ENCODE measurements at regions not wholly inside any gene's neighbourhood (a gene's known extent, or its start where the extent isn't known, plus 50 kb on each side); places are given as distances from the start of the nearest gene placed in this dataset.

DNA sequence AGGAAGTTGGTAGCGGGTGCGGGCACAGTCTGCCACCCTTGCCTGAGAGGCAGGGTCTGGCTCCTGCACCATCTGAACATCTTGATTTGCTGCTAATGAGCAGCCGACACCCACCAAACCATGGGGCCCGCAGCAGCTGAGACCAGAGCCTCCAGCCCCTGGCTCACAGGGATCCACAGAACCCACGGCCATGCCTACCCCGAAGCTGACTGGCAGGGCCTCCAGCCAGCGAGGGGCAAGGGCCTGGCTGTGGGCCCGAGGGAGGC lies 171.5 kb upstream of the NTM start (continued):
- TF ChIP-seq, protein P1, sequence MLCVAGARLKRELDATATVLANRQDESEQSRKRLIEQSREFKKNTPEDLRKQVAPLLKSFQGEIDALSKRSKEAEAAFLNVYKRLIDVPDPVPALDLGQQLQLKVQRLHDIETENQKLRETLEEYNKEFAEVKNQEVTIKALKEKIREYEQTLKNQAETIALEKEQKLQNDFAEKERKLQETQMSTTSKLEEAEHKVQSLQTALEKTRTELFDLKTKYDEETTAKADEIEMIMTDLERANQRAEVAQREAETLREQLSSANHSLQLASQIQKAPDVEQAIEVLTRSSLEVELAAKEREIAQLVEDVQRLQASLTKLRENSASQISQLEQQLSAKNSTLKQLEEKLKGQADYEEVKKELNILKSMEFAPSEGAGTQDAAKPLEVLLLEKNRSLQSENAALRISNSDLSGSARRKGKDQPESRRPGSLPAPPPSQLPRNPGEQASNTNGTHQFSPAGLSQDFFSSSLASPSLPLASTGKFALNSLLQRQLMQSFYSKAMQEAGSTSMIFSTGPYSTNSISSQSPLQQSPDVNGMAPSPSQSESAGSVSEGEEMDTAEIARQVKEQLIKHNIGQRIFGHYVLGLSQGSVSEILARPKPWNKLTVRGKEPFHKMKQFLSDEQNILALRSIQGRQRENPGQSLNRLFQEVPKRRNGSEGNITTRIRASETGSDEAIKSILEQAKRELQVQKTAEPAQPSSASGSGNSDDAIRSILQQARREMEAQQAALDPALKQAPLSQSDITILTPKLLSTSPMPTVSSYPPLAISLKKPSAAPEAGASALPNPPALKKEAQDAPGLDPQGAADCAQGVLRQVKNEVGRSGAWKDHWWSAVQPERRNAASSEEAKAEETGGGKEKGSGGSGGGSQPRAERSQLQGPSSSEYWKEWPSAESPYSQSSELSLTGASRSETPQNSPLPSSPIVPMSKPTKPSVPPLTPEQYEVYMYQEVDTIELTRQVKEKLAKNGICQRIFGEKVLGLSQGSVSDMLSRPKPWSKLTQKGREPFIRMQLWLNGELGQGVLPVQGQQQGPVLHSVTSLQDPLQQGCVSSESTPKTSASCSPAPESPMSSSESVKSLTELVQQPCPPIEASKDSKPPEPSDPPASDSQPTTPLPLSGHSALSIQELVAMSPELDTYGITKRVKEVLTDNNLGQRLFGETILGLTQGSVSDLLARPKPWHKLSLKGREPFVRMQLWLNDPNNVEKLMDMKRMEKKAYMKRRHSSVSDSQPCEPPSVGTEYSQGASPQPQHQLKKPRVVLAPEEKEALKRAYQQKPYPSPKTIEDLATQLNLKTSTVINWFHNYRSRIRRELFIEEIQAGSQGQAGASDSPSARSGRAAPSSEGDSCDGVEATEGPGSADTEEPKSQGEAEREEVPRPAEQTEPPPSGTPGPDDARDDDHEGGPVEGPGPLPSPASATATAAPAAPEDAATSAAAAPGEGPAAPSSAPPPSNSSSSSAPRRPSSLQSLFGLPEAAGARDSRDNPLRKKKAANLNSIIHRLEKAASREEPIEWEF (IDR thresholded peaks at IDR 0.05; ENCODE audit: insufficient replicate concordance, low read depth, low read length): no peak
- no peak for TF ChIP-seq TCF12 (IDR thresholded peaks at IDR 0.05; ENCODE audit: low read depth, low read length)
- TF ChIP-seq, protein P2, sequence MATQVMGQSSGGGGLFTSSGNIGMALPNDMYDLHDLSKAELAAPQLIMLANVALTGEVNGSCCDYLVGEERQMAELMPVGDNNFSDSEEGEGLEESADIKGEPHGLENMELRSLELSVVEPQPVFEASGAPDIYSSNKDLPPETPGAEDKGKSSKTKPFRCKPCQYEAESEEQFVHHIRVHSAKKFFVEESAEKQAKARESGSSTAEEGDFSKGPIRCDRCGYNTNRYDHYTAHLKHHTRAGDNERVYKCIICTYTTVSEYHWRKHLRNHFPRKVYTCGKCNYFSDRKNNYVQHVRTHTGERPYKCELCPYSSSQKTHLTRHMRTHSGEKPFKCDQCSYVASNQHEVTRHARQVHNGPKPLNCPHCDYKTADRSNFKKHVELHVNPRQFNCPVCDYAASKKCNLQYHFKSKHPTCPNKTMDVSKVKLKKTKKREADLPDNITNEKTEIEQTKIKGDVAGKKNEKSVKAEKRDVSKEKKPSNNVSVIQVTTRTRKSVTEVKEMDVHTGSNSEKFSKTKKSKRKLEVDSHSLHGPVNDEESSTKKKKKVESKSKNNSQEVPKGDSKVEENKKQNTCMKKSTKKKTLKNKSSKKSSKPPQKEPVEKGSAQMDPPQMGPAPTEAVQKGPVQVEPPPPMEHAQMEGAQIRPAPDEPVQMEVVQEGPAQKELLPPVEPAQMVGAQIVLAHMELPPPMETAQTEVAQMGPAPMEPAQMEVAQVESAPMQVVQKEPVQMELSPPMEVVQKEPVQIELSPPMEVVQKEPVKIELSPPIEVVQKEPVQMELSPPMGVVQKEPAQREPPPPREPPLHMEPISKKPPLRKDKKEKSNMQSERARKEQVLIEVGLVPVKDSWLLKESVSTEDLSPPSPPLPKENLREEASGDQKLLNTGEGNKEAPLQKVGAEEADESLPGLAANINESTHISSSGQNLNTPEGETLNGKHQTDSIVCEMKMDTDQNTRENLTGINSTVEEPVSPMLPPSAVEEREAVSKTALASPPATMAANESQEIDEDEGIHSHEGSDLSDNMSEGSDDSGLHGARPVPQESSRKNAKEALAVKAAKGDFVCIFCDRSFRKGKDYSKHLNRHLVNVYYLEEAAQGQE (IDR thresholded peaks at IDR 0.05; ENCODE audit: low read depth, low read length): no peak
- TF ChIP-seq ZNF384 (IDR thresholded peaks at IDR 0.05; ENCODE audit: borderline replicate concordance, low read depth, low read length): no peak
- no peak for TF ChIP-seq ZZZ3 (IDR thresholded peaks at IDR 0.05; ENCODE audit: control insufficient read depth, insufficient read length, low read depth)

Data from GM12878 (cell line).